ENCODE measurements at regions not wholly inside any gene's neighbourhood (a gene's known extent, or its start where the extent isn't known, plus 50 kb on each side); places are given as distances from the start of the nearest gene placed in this dataset.

GRCh38 chr18:46282177-46282570 lies 178.0 kb downstream of the HAUS1 start:
- TF ChIP-seq DPF2 (IDR thresholded peaks at IDR 0.05): no peak
- no peak for TF ChIP-seq CBX2 (IDR thresholded peaks at IDR 0.05; ENCODE audit: insufficient read depth, low read length, poor library complexity, severe bottlenecking)
- TF ChIP-seq CHD1 (IDR thresholded peaks at IDR 0.05; ENCODE audit: low read length): no peak
